ENCODE measurements at regions not wholly inside any gene's neighbourhood (a gene's known extent, or its start where the extent isn't known, plus 50 kb on each side); places are given as distances from the start of the nearest gene placed in this dataset.

DNA sequence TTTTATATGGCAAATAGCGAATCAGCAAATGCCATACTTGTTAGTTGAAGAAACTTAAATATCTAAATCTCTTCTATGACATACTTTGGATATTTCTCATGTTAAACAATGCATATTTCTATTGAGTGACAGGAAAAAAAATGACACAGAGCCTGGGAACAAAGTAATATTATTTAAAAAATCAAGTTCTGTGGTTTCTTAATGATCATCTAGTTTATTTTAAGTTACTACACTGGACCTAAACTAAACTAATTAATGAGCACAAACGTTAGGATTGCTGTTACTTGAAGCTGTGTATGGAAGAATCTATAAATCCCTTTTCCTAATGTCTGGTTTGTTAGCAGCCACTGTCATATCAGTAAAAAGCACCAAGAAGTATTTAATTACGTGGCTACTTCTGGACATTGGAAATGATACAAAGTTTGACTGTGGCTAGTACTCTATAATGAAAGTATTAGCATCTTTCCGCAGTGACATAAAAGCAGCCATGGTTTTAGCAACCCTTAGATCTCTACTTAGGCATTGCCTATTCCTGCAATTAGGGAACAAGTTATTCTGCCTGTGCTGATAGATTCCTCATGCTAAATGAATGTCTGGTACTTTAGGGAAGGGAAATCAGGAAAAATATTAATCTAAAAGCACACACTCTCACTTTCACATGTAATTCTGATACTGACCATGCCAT lies 981.7 kb upstream of the B3GALT2 start:
- no peaks in the 10 kb centered on the region for H3K9me3 ChIP-seq (ENCODE audit: severe bottlenecking)
- ATAC-seq (ENCODE audit: low read depth) (no peak), DNase-seq (ENCODE audit: low spot score) (no peak)
- TF ChIP-seq, protein P1, sequence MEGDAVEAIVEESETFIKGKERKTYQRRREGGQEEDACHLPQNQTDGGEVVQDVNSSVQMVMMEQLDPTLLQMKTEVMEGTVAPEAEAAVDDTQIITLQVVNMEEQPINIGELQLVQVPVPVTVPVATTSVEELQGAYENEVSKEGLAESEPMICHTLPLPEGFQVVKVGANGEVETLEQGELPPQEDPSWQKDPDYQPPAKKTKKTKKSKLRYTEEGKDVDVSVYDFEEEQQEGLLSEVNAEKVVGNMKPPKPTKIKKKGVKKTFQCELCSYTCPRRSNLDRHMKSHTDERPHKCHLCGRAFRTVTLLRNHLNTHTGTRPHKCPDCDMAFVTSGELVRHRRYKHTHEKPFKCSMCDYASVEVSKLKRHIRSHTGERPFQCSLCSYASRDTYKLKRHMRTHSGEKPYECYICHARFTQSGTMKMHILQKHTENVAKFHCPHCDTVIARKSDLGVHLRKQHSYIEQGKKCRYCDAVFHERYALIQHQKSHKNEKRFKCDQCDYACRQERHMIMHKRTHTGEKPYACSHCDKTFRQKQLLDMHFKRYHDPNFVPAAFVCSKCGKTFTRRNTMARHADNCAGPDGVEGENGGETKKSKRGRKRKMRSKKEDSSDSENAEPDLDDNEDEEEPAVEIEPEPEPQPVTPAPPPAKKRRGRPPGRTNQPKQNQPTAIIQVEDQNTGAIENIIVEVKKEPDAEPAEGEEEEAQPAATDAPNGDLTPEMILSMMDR (IDR thresholded peaks at IDR 0.05; ENCODE audit: poor library complexity, severe bottlenecking), result no peak
- H3K27ac ChIP-seq (ENCODE audit: poor library complexity, severe bottlenecking), result no peak overlapping the region
- H3K36me3 ChIP-seq (ENCODE audit: low read depth), result no peaks in the 10 kb centered on the region
- H3K4me1 ChIP-seq (ENCODE audit: insufficient read depth, poor library complexity, severe bottlenecking), result no peaks in the 10 kb centered on the region
- H3K4me3 ChIP-seq (ENCODE audit: severe bottlenecking), result no peak overlapping the region
- no peaks in the 10 kb centered on the region for H3K27me3 ChIP-seq (ENCODE audit: insufficient read depth, poor library complexity, severe bottlenecking)

DNA sequence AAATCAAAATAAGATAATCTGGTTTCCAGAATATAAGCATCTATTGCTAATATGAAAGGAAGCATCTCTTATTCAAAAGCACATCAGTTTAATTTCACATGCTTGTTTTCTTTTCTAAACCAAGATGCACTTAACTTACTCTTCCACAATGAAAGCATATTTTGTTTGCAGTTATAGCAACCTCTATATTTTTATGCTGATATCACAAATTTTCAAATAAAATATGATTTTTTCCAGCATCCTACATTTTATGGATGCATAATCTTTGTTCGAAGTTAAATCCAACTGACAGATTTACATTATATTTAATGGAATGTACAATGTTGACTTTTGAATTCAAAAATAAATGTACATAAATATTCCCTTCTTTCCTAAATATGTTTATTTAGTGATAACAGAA lies 978.3 kb upstream of the B3GALT2 start:
- H3K27ac ChIP-seq (ENCODE audit: poor library complexity, severe bottlenecking), result no peak overlapping the region
- ATAC-seq (ENCODE audit: low read depth), result no peak
- TF ChIP-seq, protein P1 (IDR thresholded peaks at IDR 0.05; ENCODE audit: poor library complexity, severe bottlenecking), result no peak
- H3K9me3 ChIP-seq (ENCODE audit: severe bottlenecking), result no peaks in the 10 kb centered on the region
- H3K4me3 ChIP-seq (ENCODE audit: severe bottlenecking), result no peak overlapping the region
- DNase-seq (ENCODE audit: low spot score), result no peak
- no peaks in the 10 kb centered on the region for H3K27me3 ChIP-seq (ENCODE audit: insufficient read depth, poor library complexity, severe bottlenecking)
- H3K36me3 ChIP-seq (ENCODE audit: low read depth), result no peaks in the 10 kb centered on the region
- H3K4me1 ChIP-seq (ENCODE audit: insufficient read depth, poor library complexity, severe bottlenecking), result no peaks in the 10 kb centered on the region

DNA sequence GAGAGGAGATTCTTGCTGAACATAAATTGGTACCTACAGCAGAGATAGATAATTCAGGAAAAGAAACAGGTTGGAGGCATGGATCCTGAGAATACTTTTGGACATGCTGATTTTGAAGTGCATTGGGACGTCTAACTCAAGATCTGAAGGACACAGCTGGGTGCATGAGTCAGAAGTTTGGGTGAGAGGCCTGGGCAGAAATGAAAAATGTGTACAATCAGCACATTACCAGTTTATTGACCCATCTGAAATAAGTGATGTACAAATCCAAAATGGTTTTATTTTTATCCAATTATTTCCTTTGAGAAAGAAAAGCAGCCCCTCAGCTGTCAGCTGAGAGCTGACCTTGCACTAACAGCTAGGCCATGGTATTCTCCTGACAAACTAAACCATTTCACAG lies 975.2 kb upstream of the B3GALT2 start:
- TF ChIP-seq, protein P1 (IDR thresholded peaks at IDR 0.05; ENCODE audit: poor library complexity, severe bottlenecking), result no peak
- ATAC-seq (ENCODE audit: low read depth), result no peak
- Histone ChIP-seq H3K36me3 (ENCODE audit: low read depth) (no peaks in the 10 kb centered on the region), H3K4me1 (ENCODE audit: insufficient read depth, poor library complexity, severe bottlenecking) (no peaks in the 10 kb centered on the region), H3K9me3 (ENCODE audit: severe bottlenecking) (no peaks in the 10 kb centered on the region), H3K4me3 (ENCODE audit: severe bottlenecking) (no peak overlapping the region), H3K27me3 (ENCODE audit: insufficient read depth, poor library complexity, severe bottlenecking) (no peaks in the 10 kb centered on the region), H3K27ac (ENCODE audit: poor library complexity, severe bottlenecking) (no peak overlapping the region)
- DNase-seq (ENCODE audit: low spot score), result no peak

DNA sequence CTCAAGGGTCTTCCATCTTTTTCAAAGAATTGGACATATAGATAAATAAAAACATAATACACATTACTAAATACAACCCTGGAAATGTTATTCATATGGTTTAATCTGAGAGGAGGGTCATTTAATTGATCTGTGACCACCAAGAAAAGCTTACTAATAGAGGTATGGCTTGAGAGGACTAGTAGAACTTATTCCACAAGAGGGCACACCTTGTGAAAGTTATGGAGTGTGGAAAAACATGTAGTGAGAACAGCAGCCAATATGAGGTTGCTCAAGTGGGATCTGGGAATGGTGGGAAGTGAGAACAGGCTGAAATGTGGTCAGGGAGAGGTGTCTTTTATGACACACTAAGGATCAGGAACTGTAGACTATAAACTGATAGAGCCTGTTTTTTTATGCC lies 973.5 kb upstream of the B3GALT2 start:
- Histone ChIP-seq H3K27me3 (ENCODE audit: insufficient read depth, poor library complexity, severe bottlenecking) (no peaks in the 10 kb centered on the region), H3K4me3 (ENCODE audit: severe bottlenecking) (no peak overlapping the region), H3K9me3 (ENCODE audit: severe bottlenecking) (no peaks in the 10 kb centered on the region), H3K36me3 (ENCODE audit: low read depth) (no peaks in the 10 kb centered on the region), H3K4me1 (ENCODE audit: insufficient read depth, poor library complexity, severe bottlenecking) (no peaks in the 10 kb centered on the region), H3K27ac (ENCODE audit: poor library complexity, severe bottlenecking) (no peak overlapping the region)
- no peak for DNase-seq (ENCODE audit: low spot score)
- TF ChIP-seq, protein P1 (IDR thresholded peaks at IDR 0.05; ENCODE audit: poor library complexity, severe bottlenecking), result peak; percentile 23
- ATAC-seq (ENCODE audit: low read depth), result no peak

DNA sequence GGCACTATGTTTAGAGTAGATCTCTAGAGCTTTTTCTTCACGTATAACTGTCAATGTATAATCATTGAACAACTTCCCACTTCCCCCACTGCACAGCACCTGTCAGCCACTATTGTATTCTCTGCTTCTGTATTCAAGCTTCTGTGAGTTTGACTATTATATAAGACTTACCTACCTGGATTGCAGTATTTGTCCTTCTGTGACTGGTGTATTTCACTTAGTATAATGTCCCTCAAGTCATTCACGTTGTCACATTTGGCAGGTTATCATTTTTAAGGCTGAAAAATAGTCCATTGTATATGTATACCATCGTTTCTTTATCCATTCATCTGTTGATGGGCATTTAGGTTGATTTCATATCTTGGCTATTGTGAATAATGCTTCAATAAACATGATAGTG lies 969.5 kb upstream of the B3GALT2 start:
- no peak for ATAC-seq (ENCODE audit: low read depth)
- TF ChIP-seq, protein P1 (IDR thresholded peaks at IDR 0.05; ENCODE audit: poor library complexity, severe bottlenecking), result no peak
- Histone ChIP-seq H3K4me1 (ENCODE audit: insufficient read depth, poor library complexity, severe bottlenecking) (no peaks in the 10 kb centered on the region), H3K27me3 (ENCODE audit: insufficient read depth, poor library complexity, severe bottlenecking) (no peaks in the 10 kb centered on the region), H3K9me3 (ENCODE audit: severe bottlenecking) (no peaks in the 10 kb centered on the region), H3K27ac (ENCODE audit: poor library complexity, severe bottlenecking) (no peak overlapping the region), H3K36me3 (ENCODE audit: low read depth) (no peaks in the 10 kb centered on the region), H3K4me3 (ENCODE audit: severe bottlenecking) (no peak overlapping the region)
- no peak for DNase-seq (ENCODE audit: low spot score)

Data from RWPE2 (cell line).